ENCODE measurements at regions not wholly inside any gene's neighbourhood (a gene's known extent, or its start where the extent isn't known, plus 50 kb on each side); places are given as distances from the start of the nearest gene placed in this dataset.

GRCh38 chr3:124089214-124089613, 97.3 kb upstream of the ROPN1 start:
- no peaks in the 10 kb centered on the region for H3K9me3 ChIP-seq (replicated peaks; ENCODE audit: insufficient read depth, low read length)
- no peak overlapping the region for H2AFZ ChIP-seq (ENCODE audit: low read length)
- no peak overlapping the region for H3K4me2 ChIP-seq (ENCODE audit: low read depth, low read length)
- H3K4me1 ChIP-seq (ENCODE audit: low read length) = no peaks in the 10 kb centered on the region
- H3K27ac ChIP-seq (ENCODE audit: low read length) = no peak overlapping the region
- H4K20me1 ChIP-seq (ENCODE audit: insufficient read depth, low read length) = no peaks in the 10 kb centered on the region
- no peaks in the 10 kb centered on the region for H3K36me3 ChIP-seq (replicated peaks; ENCODE audit: insufficient read depth, low read length)
- no peaks in the 10 kb centered on the region for H3K79me2 ChIP-seq (ENCODE audit: low read length)
- H3K9ac ChIP-seq (ENCODE audit: low read length) = no peak overlapping the region
- no peaks in the 10 kb centered on the region for H3K27me3 ChIP-seq (replicated peaks; ENCODE audit: insufficient read depth, low read length)
- no peak for DNase-seq
- no peak overlapping the region for H3K4me3 ChIP-seq (ENCODE audit: low read length)
- TF ChIP-seq CTCF (IDR thresholded peaks at IDR 0.05; ENCODE audit: low read length) (no peak), EZH2 (optimal IDR thresholded peaks at IDR 0.05; ENCODE audit: low read depth, low read length) (no peak), EZH2phosphoT487 (IDR thresholded peaks at IDR 0.05; ENCODE audit: low read length) (no peak)
- no peaks in the 10 kb centered on the region for H3K9me2 ChIP-seq (replicated peaks; ENCODE audit: insufficient read depth, low read length)
- no peaks in the 10 kb centered on the region for H3F3A ChIP-seq (ENCODE audit: insufficient read depth, low read length)

GRCh38 chr3:124091716-124092115, 99.8 kb upstream of the ROPN1 start:
- no peaks in the 10 kb centered on the region for H3K27me3 ChIP-seq (replicated peaks; ENCODE audit: insufficient read depth, low read length)
- H3K36me3 ChIP-seq (replicated peaks; ENCODE audit: insufficient read depth, low read length) = no peaks in the 10 kb centered on the region
- H3F3A ChIP-seq (ENCODE audit: insufficient read depth, low read length) = no peaks in the 10 kb centered on the region
- H3K4me3 ChIP-seq (ENCODE audit: low read length) = no peak overlapping the region
- H3K9ac ChIP-seq (ENCODE audit: low read length) = no peak overlapping the region
- H4K20me1 ChIP-seq (ENCODE audit: insufficient read depth, low read length) = no peaks in the 10 kb centered on the region
- no peaks in the 10 kb centered on the region for H3K79me2 ChIP-seq (ENCODE audit: low read length)
- H3K4me1 ChIP-seq (ENCODE audit: low read length) = no peaks in the 10 kb centered on the region
- no peak overlapping the region for H2AFZ ChIP-seq (ENCODE audit: low read length)
- no peaks in the 10 kb centered on the region for H3K9me3 ChIP-seq (replicated peaks; ENCODE audit: insufficient read depth, low read length)
- no peak overlapping the region for H3K4me2 ChIP-seq (ENCODE audit: low read depth, low read length)
- no peak for TF ChIP-seq CTCF (IDR thresholded peaks at IDR 0.05; ENCODE audit: low read length)
- TF ChIP-seq EZH2 (optimal IDR thresholded peaks at IDR 0.05; ENCODE audit: low read depth, low read length) = no peak
- TF ChIP-seq EZH2phosphoT487 (IDR thresholded peaks at IDR 0.05; ENCODE audit: low read length) = no peak
- H3K27ac ChIP-seq (ENCODE audit: low read length) = no peak overlapping the region
- DNase-seq = no peak
- H3K9me2 ChIP-seq (replicated peaks; ENCODE audit: insufficient read depth, low read length) = no peaks in the 10 kb centered on the region

GRCh38 chr3:124092811-124093210, 100.9 kb upstream of the ROPN1 start:
- no peak for DNase-seq
- Histone ChIP-seq H3K9me2 (replicated peaks; ENCODE audit: insufficient read depth, low read length) (no peaks in the 10 kb centered on the region), H2AFZ (ENCODE audit: low read length) (no peak overlapping the region)

More at GRCh38 chr3:124092811-124093210, 100.9 kb upstream of the ROPN1 start:
- Histone ChIP-seq H3K27ac (ENCODE audit: low read length) (no peak overlapping the region), H3K36me3 (replicated peaks; ENCODE audit: insufficient read depth, low read length) (no peaks in the 10 kb centered on the region), H4K20me1 (ENCODE audit: insufficient read depth, low read length) (no peaks in the 10 kb centered on the region), H3F3A (ENCODE audit: insufficient read depth, low read length) (no peaks in the 10 kb centered on the region), H3K9me3 (replicated peaks; ENCODE audit: insufficient read depth, low read length) (no peaks in the 10 kb centered on the region), H3K4me2 (ENCODE audit: low read depth, low read length) (no peak overlapping the region), H3K9ac (ENCODE audit: low read length) (no peak overlapping the region), H3K4me3 (ENCODE audit: low read length) (no peak overlapping the region), H3K79me2 (ENCODE audit: low read length) (no peaks in the 10 kb centered on the region), H3K27me3 (replicated peaks; ENCODE audit: insufficient read depth, low read length) (no peaks in the 10 kb centered on the region), H3K4me1 (ENCODE audit: low read length) (no peaks in the 10 kb centered on the region)
- TF ChIP-seq CTCF (IDR thresholded peaks at IDR 0.05; ENCODE audit: low read length) (no peak), EZH2 (optimal IDR thresholded peaks at IDR 0.05; ENCODE audit: low read depth, low read length) (no peak), EZH2phosphoT487 (IDR thresholded peaks at IDR 0.05; ENCODE audit: low read length) (no peak)
